ENCODE measurements at regions not wholly inside any gene's neighbourhood (a gene's known extent, or its start where the extent isn't known, plus 50 kb on each side); places are given as distances from the start of the nearest gene placed in this dataset.

- TF ChIP-seq CTCF (IDR thresholded peaks at IDR 0.05; ENCODE audit: insufficient read depth, low read length, poor library complexity, severe bottlenecking) (no peak), EZH2phosphoT487 (conservative IDR thresholded peaks at IDR 0.05; ENCODE audit: low read length) (no peak)
Measured at GRCh38 chr2:129877289-129877741, 102.2 kb upstream of the RAB6C start.
